OCI-LY7 (cell line): ENCODE measurements at regions not wholly inside any gene's neighbourhood (a gene's known extent, or its start where the extent isn't known, plus 50 kb on each side); places are given as distances from the start of the nearest gene placed in this dataset.

Experiments
- CTCF ChIP-seq: fragments of 200-600 bp; sonication (generic); conservative IDR thresholded peaks from 2 replicates; pipeline ENCODE4 v1.5.1; 2014; ENCODE audit warnings: mild to moderate bottlenecking, antibody characterized with exemption, low read length, moderate library complexity, mixed read lengths
- EZH2phosphoT487 ChIP-seq: fragments of 200-600 bp; sonication (generic); IDR thresholded peaks from 2 replicates; pipeline ENCODE4 v1.6.1; 2018; ENCODE audit warnings: low read depth, borderline replicate concordance, mild to moderate bottlenecking, mixed run types, antibody characterized with exemption, low read length, moderate library complexity, mixed read lengths

- TF ChIP-seq CTCF = no peak
- TF ChIP-seq EZH2phosphoT487 = no peak
Observed at GRCh38 chr20:41783423-41784208, 165.4 kb upstream of the CHD6 start.
